GM12878 (cell line): ENCODE measurements at regions not wholly inside any gene's neighbourhood (a gene's known extent, or its start where the extent isn't known, plus 50 kb on each side); places are given as distances from the start of the nearest gene placed in this dataset.

Experiments used
- CBX3 ChIP-seq: fragments of 200-600 bp; sonication (generic); IDR thresholded peaks from 2 replicates; pipeline ENCODE4 v1.6.1; 2016; ENCODE audit warnings: low read depth, borderline replicate concordance
- CTCF ChIP-seq, 3 experiments: IDR thresholded peaks in 2 of 3; conservative IDR thresholded peaks in 1 of 3; 2 replicates each; pipeline ENCODE4 v1.5.1; 2011; ENCODE audit warnings: low read depth in 3 of 3, low read length in 3 of 3, mild to moderate bottlenecking in 3 of 3, control low read depth in 2 of 3, moderate library complexity in 2 of 3, inconsistent platforms in 1 of 3, mixed read lengths in 1 of 3; ENCODE audit not compliant: control insufficient read depth in 2 of 3, insufficient read depth in 1 of 3; ENCODE audit errors: extremely low read depth in 1 of 3
- EP300 ChIP-seq, 2 experiments: fragments of 150-350 bp in 1 of 2; IDR thresholded peaks; 2 replicates each; pipeline ENCODE4 v1.6.1; 2011 to 2012; ENCODE audit warnings: low read depth in 2 of 2, low read length in 2 of 2, borderline replicate concordance in 1 of 2, improper control_type of control experiment in 1 of 2, inconsistent platforms in 1 of 2; ENCODE audit not compliant: control insufficient read depth in 1 of 2
- LARP7 ChIP-seq: fragments of 450-650 bp; IDR thresholded peaks from 2 replicates; pipeline ENCODE4 v1.6.1; 2017; ENCODE audit warnings: mild to moderate bottlenecking
- MXI1 ChIP-seq: fragments of 150-350 bp; IDR thresholded peaks from 2 replicates; pipeline ENCODE4 v1.6.1; 2011; ENCODE audit warnings: low read depth, mild to moderate bottlenecking, inconsistent platforms, low read length, improper control_type of control experiment
- NR2C2 ChIP-seq: IDR thresholded peaks from 2 replicates; pipeline ENCODE4 v1.6.1; 2011; ENCODE audit warnings: borderline replicate concordance, low read depth; ENCODE audit not compliant: control insufficient read depth, insufficient read length
- TCF12 ChIP-seq: IDR thresholded peaks from 2 replicates; pipeline ENCODE4 v1.6.1; 2011; ENCODE audit warnings: low read depth, mild to moderate bottlenecking, low read length
- ZNF24 ChIP-seq: fragments of 450-650 bp; IDR thresholded peaks from 2 replicates; pipeline ENCODE4 v1.6.1; 2017; ENCODE audit warnings: antibody characterized with exemption, mild to moderate bottlenecking
- ZNF622 ChIP-seq: fragments of 450-650 bp; IDR thresholded peaks from 2 replicates; pipeline ENCODE4 v1.6.1; 2017; ENCODE audit warnings: mild to moderate bottlenecking, inconsistent platforms
- TF ChIP-seq, protein P1 (sequence below): fragments of 450-650 bp; IDR thresholded peaks from 2 replicates; pipeline ENCODE4 v1.6.1; 2017; ENCODE audit warnings: mild to moderate bottlenecking

DNA sequence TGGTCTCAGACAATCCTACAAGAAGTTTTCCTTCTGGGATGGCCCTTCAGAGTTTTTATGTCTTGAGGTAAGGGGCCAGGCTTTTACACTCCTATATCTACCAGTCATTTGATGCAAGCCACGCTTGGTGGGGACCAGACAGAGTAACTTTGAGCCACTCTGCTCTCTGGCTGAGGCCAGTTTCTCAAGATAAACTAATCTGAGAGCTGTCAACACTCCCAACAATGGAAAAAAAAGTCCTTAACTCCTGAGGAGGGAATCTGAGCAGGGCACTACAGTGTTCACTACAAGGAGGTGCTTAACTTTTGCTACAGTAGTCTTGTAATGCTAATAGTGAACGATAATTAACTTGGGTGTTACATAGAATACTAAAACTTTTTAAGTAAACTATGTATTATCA lies 62.7 kb downstream of the MRPS30 start:
- TF ChIP-seq LARP7 (no peak), NR2C2 (no peak), CBX3 (no peak), EP300 (IDR thresholded peaks at IDR 0.05; ENCODE audit: borderline replicate concordance in 1 of 2, control insufficient read depth in 1 of 2, low read depth in 2 of 2, low read length in 2 of 2) (no peak), CTCF (IDR thresholded peaks at IDR 0.05 in 2 of 3, conservative IDR thresholded peaks at IDR 0.05 in 1 of 3; ENCODE audit: control insufficient read depth in 2 of 3, extremely low read depth in 1 of 3, insufficient read depth in 1 of 3, low read depth in 3 of 3, low read length in 3 of 3) (no peak), TCF12 (no peak), MXI1 (no peak), ZNF622 (no peak), ZNF24 (no peak)
- TF ChIP-seq, protein P1, sequence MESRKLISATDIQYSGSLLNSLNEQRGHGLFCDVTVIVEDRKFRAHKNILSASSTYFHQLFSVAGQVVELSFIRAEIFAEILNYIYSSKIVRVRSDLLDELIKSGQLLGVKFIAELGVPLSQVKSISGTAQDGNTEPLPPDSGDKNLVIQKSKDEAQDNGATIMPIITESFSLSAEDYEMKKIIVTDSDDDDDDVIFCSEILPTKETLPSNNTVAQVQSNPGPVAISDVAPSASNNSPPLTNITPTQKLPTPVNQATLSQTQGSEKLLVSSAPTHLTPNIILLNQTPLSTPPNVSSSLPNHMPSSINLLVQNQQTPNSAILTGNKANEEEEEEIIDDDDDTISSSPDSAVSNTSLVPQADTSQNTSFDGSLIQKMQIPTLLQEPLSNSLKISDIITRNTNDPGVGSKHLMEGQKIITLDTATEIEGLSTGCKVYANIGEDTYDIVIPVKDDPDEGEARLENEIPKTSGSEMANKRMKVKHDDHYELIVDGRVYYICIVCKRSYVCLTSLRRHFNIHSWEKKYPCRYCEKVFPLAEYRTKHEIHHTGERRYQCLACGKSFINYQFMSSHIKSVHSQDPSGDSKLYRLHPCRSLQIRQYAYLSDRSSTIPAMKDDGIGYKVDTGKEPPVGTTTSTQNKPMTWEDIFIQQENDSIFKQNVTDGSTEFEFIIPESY: no peak
